Panc1 (cell line): ENCODE measurements at regions not wholly inside any gene's neighbourhood (a gene's known extent, or its start where the extent isn't known, plus 50 kb on each side); places are given as distances from the start of the nearest gene placed in this dataset.

Source experiments
- ATAC-seq: fragments of 200-7000 bp; cut with Tn5 transposase; 2 replicates; pipeline ENCODE4 v1.9.1; 2020; ENCODE audit warnings: mild to moderate bottlenecking, moderate library complexity
- BruUV-seq: library from RNA; stranded (reverse); fragments of 400-500 nt; replicated peaks from 2 replicates; lab custom pipeline; 2021; lab: Mats Ljungman, UMichigan
- CTCF ChIA-PET: fragments of 300-600 bp; sonication (Branson Sonifier 250); formaldehyde crosslinking; loops from one replicate; lab custom pipeline; 2022; ENCODE audit warnings: antibody characterized with exemption; lab: Charles Lee
- POLR2A ChIA-PET: fragments of 300-600 bp; sonication (Branson Sonifier 250); formaldehyde crosslinking; loops from one replicate; lab custom pipeline; 2022; ENCODE audit warnings: antibody characterized with exemption; lab: Charles Lee
- DNase-seq: peaks from one replicate; pipeline ENCODE4 v3.0.0-alpha.2; 2010; ENCODE audit warnings: low read depth, low spot score
- H3K27ac ChIP-seq: 2 replicates; pipeline ENCODE4 v1.5.1; 2011; ENCODE audit warnings: mild to moderate bottlenecking, low read length, inconsistent platforms
- H3K27me3 ChIP-seq: fragments of 200-500 bp; sonication (Bioruptor generic); 2 replicates; pipeline ENCODE4 v1.6.0; 2014; ENCODE audit warnings: low read length, inconsistent platforms; ENCODE audit not compliant: control insufficient read depth, insufficient read depth
- H3K36me3 ChIP-seq: fragments of 200-500 bp; sonication (Bioruptor generic); 2 replicates; pipeline ENCODE4 v1.5.1; 2014; ENCODE audit warnings: inconsistent platforms, mild to moderate bottlenecking, low read length, moderate library complexity; ENCODE audit not compliant: control insufficient read depth, insufficient read depth
- H3K4me1 ChIP-seq: 2 replicates; pipeline ENCODE4 v1.5.1; 2011; ENCODE audit warnings: inconsistent platforms, mild to moderate bottlenecking, low read length, moderate library complexity; ENCODE audit not compliant: control insufficient read depth, insufficient read depth
- H3K4me3 ChIP-seq, 2 experiments: 2 replicates each; pipeline ENCODE4 v1.5.1; 2011 to 2012; ENCODE audit warnings: low read depth in 2 of 2, low read length in 2 of 2, mild to moderate bottlenecking in 2 of 2, inconsistent platforms in 1 of 2, moderate library complexity in 1 of 2
- H3K9me3 ChIP-seq: fragments of 200-500 bp; sonication (Bioruptor generic); 2 replicates; pipeline ENCODE4 v1.5.1; 2014; ENCODE audit warnings: low read depth, mild to moderate bottlenecking, inconsistent platforms, low read length, moderate library complexity; ENCODE audit not compliant: control insufficient read depth, insufficient read depth
- POLR2AphosphoS5 ChIP-seq: IDR thresholded peaks from 2 replicates; pipeline ENCODE4 v1.6.1; 2012; ENCODE audit warnings: mild to moderate bottlenecking, low read depth, low read length, moderate library complexity
- SIN3A ChIP-seq: IDR thresholded peaks from 2 replicates; pipeline ENCODE4 v1.6.1; 2012; ENCODE audit warnings: low read depth, mild to moderate bottlenecking, low read length, moderate library complexity, borderline replicate concordance; ENCODE audit not compliant: insufficient read depth
- TCF7L2 ChIP-seq: IDR thresholded peaks from 2 replicates; pipeline ENCODE4 v1.6.1; 2011; ENCODE audit warnings: mild to moderate bottlenecking, low read depth, low read length, inconsistent platforms
- in situ Hi-C: cut with HindIII; loops from 2 replicates; pipeline ENCODE4 v1.10.0; 2016; ENCODE audit warnings: low sequenced_read_pairs, low pct_unique_long_range_greater_than_20kb
- intact Hi-C: fragments of 100-400 bp; cut with micrococcal nuclease; formaldehyde crosslinking; loops from one replicate; pipeline ENCODE4 v1.10.0; 2022; ENCODE audit not compliant: unreplicated experiment
- TF ChIP-seq, protein P1 (sequence below), 2 experiments: IDR thresholded peaks; 2 replicates each; pipeline ENCODE4 v1.6.1; 2011 to 2012; ENCODE audit warnings: low read depth in 2 of 2, control low read depth in 1 of 2, low read length in 1 of 2, mild to moderate bottlenecking in 1 of 2, moderate library complexity in 1 of 2; ENCODE audit not compliant: insufficient read depth in 1 of 2
- TF ChIP-seq, protein P2 (sequence below): fragments of 450-650 bp; IDR thresholded peaks from 2 replicates; pipeline ENCODE4 v1.5.1; 2017; ENCODE audit warnings: mild to moderate bottlenecking

DNA sequence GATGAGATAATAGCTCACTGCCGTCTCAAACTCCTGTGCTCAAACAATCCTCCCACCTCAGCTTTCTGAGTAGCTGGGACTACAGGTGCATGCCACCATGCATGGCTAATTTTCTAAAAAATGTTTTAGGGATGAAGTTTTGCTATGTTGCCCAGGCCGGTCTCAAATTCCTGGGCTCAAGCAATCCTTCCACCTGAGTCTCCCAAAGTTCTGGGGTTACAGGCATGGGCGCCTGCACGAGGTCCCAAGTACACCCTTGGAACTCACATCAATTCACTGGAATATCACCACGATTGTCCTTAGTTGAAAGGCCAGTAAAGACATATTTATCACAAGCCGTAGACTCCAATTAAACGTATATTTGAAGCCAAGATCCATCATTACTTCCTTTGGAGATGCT is 184.6 kb downstream of the IRX1 start:
- Histone ChIP-seq H3K27ac (no peak overlapping the region), H3K9me3 (no peaks in the 10 kb centered on the region), H3K36me3 (no peaks in the 10 kb centered on the region), H3K4me3 (no peak overlapping the region), H3K4me1 (no peaks in the 10 kb centered on the region), H3K27me3 (no peaks in the 10 kb centered on the region)
- TF ChIP-seq, protein P1, sequence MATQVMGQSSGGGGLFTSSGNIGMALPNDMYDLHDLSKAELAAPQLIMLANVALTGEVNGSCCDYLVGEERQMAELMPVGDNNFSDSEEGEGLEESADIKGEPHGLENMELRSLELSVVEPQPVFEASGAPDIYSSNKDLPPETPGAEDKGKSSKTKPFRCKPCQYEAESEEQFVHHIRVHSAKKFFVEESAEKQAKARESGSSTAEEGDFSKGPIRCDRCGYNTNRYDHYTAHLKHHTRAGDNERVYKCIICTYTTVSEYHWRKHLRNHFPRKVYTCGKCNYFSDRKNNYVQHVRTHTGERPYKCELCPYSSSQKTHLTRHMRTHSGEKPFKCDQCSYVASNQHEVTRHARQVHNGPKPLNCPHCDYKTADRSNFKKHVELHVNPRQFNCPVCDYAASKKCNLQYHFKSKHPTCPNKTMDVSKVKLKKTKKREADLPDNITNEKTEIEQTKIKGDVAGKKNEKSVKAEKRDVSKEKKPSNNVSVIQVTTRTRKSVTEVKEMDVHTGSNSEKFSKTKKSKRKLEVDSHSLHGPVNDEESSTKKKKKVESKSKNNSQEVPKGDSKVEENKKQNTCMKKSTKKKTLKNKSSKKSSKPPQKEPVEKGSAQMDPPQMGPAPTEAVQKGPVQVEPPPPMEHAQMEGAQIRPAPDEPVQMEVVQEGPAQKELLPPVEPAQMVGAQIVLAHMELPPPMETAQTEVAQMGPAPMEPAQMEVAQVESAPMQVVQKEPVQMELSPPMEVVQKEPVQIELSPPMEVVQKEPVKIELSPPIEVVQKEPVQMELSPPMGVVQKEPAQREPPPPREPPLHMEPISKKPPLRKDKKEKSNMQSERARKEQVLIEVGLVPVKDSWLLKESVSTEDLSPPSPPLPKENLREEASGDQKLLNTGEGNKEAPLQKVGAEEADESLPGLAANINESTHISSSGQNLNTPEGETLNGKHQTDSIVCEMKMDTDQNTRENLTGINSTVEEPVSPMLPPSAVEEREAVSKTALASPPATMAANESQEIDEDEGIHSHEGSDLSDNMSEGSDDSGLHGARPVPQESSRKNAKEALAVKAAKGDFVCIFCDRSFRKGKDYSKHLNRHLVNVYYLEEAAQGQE (IDR thresholded peaks at IDR 0.05; ENCODE audit: insufficient read depth in 1 of 2, low read depth in 2 of 2, low read length in 1 of 2): no peak
- TF ChIP-seq, protein P2, sequence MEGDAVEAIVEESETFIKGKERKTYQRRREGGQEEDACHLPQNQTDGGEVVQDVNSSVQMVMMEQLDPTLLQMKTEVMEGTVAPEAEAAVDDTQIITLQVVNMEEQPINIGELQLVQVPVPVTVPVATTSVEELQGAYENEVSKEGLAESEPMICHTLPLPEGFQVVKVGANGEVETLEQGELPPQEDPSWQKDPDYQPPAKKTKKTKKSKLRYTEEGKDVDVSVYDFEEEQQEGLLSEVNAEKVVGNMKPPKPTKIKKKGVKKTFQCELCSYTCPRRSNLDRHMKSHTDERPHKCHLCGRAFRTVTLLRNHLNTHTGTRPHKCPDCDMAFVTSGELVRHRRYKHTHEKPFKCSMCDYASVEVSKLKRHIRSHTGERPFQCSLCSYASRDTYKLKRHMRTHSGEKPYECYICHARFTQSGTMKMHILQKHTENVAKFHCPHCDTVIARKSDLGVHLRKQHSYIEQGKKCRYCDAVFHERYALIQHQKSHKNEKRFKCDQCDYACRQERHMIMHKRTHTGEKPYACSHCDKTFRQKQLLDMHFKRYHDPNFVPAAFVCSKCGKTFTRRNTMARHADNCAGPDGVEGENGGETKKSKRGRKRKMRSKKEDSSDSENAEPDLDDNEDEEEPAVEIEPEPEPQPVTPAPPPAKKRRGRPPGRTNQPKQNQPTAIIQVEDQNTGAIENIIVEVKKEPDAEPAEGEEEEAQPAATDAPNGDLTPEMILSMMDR: no peak
- TF ChIP-seq TCF7L2: no peak
- no peak for TF ChIP-seq SIN3A
- no peak for TF ChIP-seq POLR2AphosphoS5
- in situ Hi-C loops: no loop called here
- intact Hi-C loops: no loop called here
- ChIA-PET POLR2A (no interaction called here), CTCF (no interaction called here)
- DNase-seq: no peak
- no peak for ATAC-seq
- no TSS peak for BruUV-seq

DNA sequence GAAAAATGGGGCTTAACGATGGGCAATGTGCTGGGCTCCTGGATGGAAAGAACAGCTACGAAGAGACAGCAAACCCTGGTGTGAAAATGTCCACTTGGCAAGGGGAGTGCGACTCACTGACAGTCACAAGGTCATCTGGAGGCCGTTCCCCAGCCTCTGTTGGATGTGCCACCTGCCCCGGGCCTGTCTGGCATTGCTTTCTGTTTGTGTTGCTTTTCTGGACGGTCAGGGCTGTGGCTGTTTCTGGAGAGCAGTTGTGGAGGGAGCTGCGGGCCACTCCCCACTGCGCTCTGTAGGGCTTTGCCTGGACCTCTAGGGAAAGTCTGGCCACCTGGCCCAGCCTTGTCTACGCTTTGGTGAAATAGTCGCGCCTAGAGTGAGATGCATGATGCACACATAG is 185.3 kb downstream of the IRX1 start:
- TF ChIP-seq SIN3A (no peak), POLR2AphosphoS5 (no peak), TCF7L2 (no peak)
- TF ChIP-seq, protein P2: no peak
- TF ChIP-seq, protein P1 (IDR thresholded peaks at IDR 0.05; ENCODE audit: insufficient read depth in 1 of 2, low read depth in 2 of 2, low read length in 1 of 2): no peak
- H3K27ac ChIP-seq: no peak overlapping the region
- intact Hi-C loops (no loop called here), in situ Hi-C loops (no loop called here)
- H3K27me3 ChIP-seq: no peaks in the 10 kb centered on the region
- no peak overlapping the region for H3K4me3 ChIP-seq
- no peaks in the 10 kb centered on the region for H3K4me1 ChIP-seq
- CTCF ChIA-PET: no interaction called here
- no peaks in the 10 kb centered on the region for H3K9me3 ChIP-seq
- DNase-seq (no peak), ATAC-seq (no peak)
- no TSS peak for BruUV-seq
- H3K36me3 ChIP-seq: no peaks in the 10 kb centered on the region
- POLR2A ChIA-PET: no interaction called here
